ENCODE measurements at regions not wholly inside any gene's neighbourhood (a gene's known extent, or its start where the extent isn't known, plus 50 kb on each side); places are given as distances from the start of the nearest gene placed in this dataset.

- Histone ChIP-seq H3K9me3 (ENCODE audit: low read length) (no peaks in the 10 kb centered on the region), H3K27ac (ENCODE audit: low read length) (no peak overlapping the region), H2AFZ (ENCODE audit: low read length) (no peak overlapping the region), H3K4me2 (ENCODE audit: low read depth, low read length, poor library complexity, severe bottlenecking) (no peak overlapping the region), H3K27me3 (ENCODE audit: low read length) (no peaks in the 10 kb centered on the region), H4K20me1 (ENCODE audit: insufficient read depth, low read depth, low read length) (no peaks in the 10 kb centered on the region), H3K9me2 (replicated peaks; ENCODE audit: insufficient read depth, low read length) (no peaks in the 10 kb centered on the region), H3K4me3 (ENCODE audit: low read length) (no peak overlapping the region), H3K9ac (ENCODE audit: low read length) (no peak overlapping the region), H3K79me2 (ENCODE audit: low read length) (no peaks in the 10 kb centered on the region), H3K36me3 (ENCODE audit: insufficient read depth, low read length) (no peaks in the 10 kb centered on the region), H3K4me1 (ENCODE audit: low read length) (no peaks in the 10 kb centered on the region)
- DNase-seq: peak; percentile 72
Measured at GRCh38 chr1:108049178-108049819, 84.3 kb upstream of the VAV3 start.

- no peak overlapping the region for H2AFZ ChIP-seq (ENCODE audit: low read length)
- H3K4me1 ChIP-seq (ENCODE audit: low read length): peaks cover 6% of the 10 kb centered on the region
- H3K4me2 ChIP-seq (ENCODE audit: low read depth, low read length, poor library complexity, severe bottlenecking): no peak overlapping the region
- no peak for DNase-seq
- no peaks in the 10 kb centered on the region for H3K36me3 ChIP-seq (ENCODE audit: insufficient read depth, low read length)
- H3K9me3 ChIP-seq (ENCODE audit: low read length): no peaks in the 10 kb centered on the region
- no peak overlapping the region for H3K4me3 ChIP-seq (ENCODE audit: low read length)
- H3K9ac ChIP-seq (ENCODE audit: low read length): no peak overlapping the region
- H3K79me2 ChIP-seq (ENCODE audit: low read length): no peaks in the 10 kb centered on the region
- no peaks in the 10 kb centered on the region for H3K27me3 ChIP-seq (ENCODE audit: low read length)
- no peaks in the 10 kb centered on the region for H3K9me2 ChIP-seq (replicated peaks; ENCODE audit: insufficient read depth, low read length)
- H3K27ac ChIP-seq (ENCODE audit: low read length): no peak overlapping the region
- H4K20me1 ChIP-seq (ENCODE audit: insufficient read depth, low read depth, low read length): no peaks in the 10 kb centered on the region
Measured at GRCh38 chr1:108048301-108049177, 83.6 kb upstream of the VAV3 start.

- Histone ChIP-seq H3K9ac (ENCODE audit: low read length) (no peak overlapping the region), H3K36me3 (ENCODE audit: insufficient read depth, low read length) (no peaks in the 10 kb centered on the region), H4K20me1 (ENCODE audit: insufficient read depth, low read depth, low read length) (no peaks in the 10 kb centered on the region), H3K27me3 (ENCODE audit: low read length) (no peaks in the 10 kb centered on the region), H3K27ac (ENCODE audit: low read length) (no peak overlapping the region), H3K9me2 (replicated peaks; ENCODE audit: insufficient read depth, low read length) (no peaks in the 10 kb centered on the region), H3K4me2 (ENCODE audit: low read depth, low read length, poor library complexity, severe bottlenecking) (no peak overlapping the region), H3K9me3 (ENCODE audit: low read length) (no peaks in the 10 kb centered on the region), H3K4me1 (ENCODE audit: low read length) (peaks cover 9% of the 10 kb centered on the region), H3K79me2 (ENCODE audit: low read length) (no peaks in the 10 kb centered on the region), H3K4me3 (ENCODE audit: low read length) (no peak overlapping the region), H2AFZ (ENCODE audit: low read length) (no peak overlapping the region)
- no peak for DNase-seq
Measured at GRCh38 chr1:108047085-108047484, 82.1 kb upstream of the VAV3 start.

- Histone ChIP-seq H4K20me1 (ENCODE audit: insufficient read depth, low read depth, low read length) (no peaks in the 10 kb centered on the region), H3K36me3 (ENCODE audit: insufficient read depth, low read length) (no peaks in the 10 kb centered on the region), H3K9me3 (ENCODE audit: low read length) (no peaks in the 10 kb centered on the region), H3K27me3 (ENCODE audit: low read length) (no peaks in the 10 kb centered on the region), H3K9ac (ENCODE audit: low read length) (no peak overlapping the region), H3K4me3 (ENCODE audit: low read length) (no peak overlapping the region), H2AFZ (ENCODE audit: low read length) (no peak overlapping the region), H3K4me2 (ENCODE audit: low read depth, low read length, poor library complexity, severe bottlenecking) (no peak overlapping the region), H3K27ac (ENCODE audit: low read length) (no peak overlapping the region), H3K9me2 (replicated peaks; ENCODE audit: insufficient read depth, low read length) (no peaks in the 10 kb centered on the region), H3K4me1 (ENCODE audit: low read length) (peaks cover 18% of the 10 kb centered on the region), H3K79me2 (ENCODE audit: low read length) (no peaks in the 10 kb centered on the region)
- no peak for DNase-seq
Measured at GRCh38 chr1:108046026-108046425, 81.0 kb upstream of the VAV3 start.

- Histone ChIP-seq H3K4me1 (ENCODE audit: low read length) (peaks cover 18% of the 10 kb centered on the region), H3K27ac (ENCODE audit: low read length) (no peak overlapping the region)
Measured at GRCh38 chr1:108045460-108045859, 80.5 kb upstream of the VAV3 start.

GRCh38 chr1:108044318-108044717, 79.3 kb upstream of the VAV3 start:
- H3K4me2 ChIP-seq (ENCODE audit: low read depth, low read length, poor library complexity, severe bottlenecking): no peak overlapping the region

More at GRCh38 chr1:108045460-108045859, 80.5 kb upstream of the VAV3 start:
- Histone ChIP-seq H3K9ac (ENCODE audit: low read length) (no peak overlapping the region), H3K79me2 (ENCODE audit: low read length) (no peaks in the 10 kb centered on the region), H3K4me3 (ENCODE audit: low read length) (no peak overlapping the region), H3K4me2 (ENCODE audit: low read depth, low read length, poor library complexity, severe bottlenecking) (no peak overlapping the region), H4K20me1 (ENCODE audit: insufficient read depth, low read depth, low read length) (no peaks in the 10 kb centered on the region), H3K36me3 (ENCODE audit: insufficient read depth, low read length) (no peaks in the 10 kb centered on the region), H3K27me3 (ENCODE audit: low read length) (no peaks in the 10 kb centered on the region), H2AFZ (ENCODE audit: low read length) (no peak overlapping the region), H3K9me2 (replicated peaks; ENCODE audit: insufficient read depth, low read length) (no peaks in the 10 kb centered on the region), H3K9me3 (ENCODE audit: low read length) (no peaks in the 10 kb centered on the region)
- no peak for DNase-seq

GRCh38 chr1:108043707-108044106, 78.7 kb upstream of the VAV3 start:
- no peak overlapping the region for H3K9ac ChIP-seq (ENCODE audit: low read length)
- H4K20me1 ChIP-seq (ENCODE audit: insufficient read depth, low read depth, low read length): no peaks in the 10 kb centered on the region
- no peaks in the 10 kb centered on the region for H3K9me2 ChIP-seq (replicated peaks; ENCODE audit: insufficient read depth, low read length)
- H3K27me3 ChIP-seq (ENCODE audit: low read length): no peaks in the 10 kb centered on the region
- H3K79me2 ChIP-seq (ENCODE audit: low read length): no peaks in the 10 kb centered on the region
- H2AFZ ChIP-seq (ENCODE audit: low read length): peak overlapping the region; percentile 66
- no peak overlapping the region for H3K4me3 ChIP-seq (ENCODE audit: low read length)
- H3K4me2 ChIP-seq (ENCODE audit: low read depth, low read length, poor library complexity, severe bottlenecking): no peak overlapping the region
- H3K36me3 ChIP-seq (ENCODE audit: insufficient read depth, low read length): no peaks in the 10 kb centered on the region
- H3K27ac ChIP-seq (ENCODE audit: low read length): no peak overlapping the region
- H3K4me1 ChIP-seq (ENCODE audit: low read length): peaks cover 18% of the 10 kb centered on the region
- H3K9me3 ChIP-seq (ENCODE audit: low read length): no peaks in the 10 kb centered on the region
- DNase-seq: peak; percentile 85

More at GRCh38 chr1:108044318-108044717, 79.3 kb upstream of the VAV3 start:
- DNase-seq: no peak
- Histone ChIP-seq H2AFZ (ENCODE audit: low read length) (peak overlapping the region; percentile 66; the same call in 1 of the 2 replicates), H3K27me3 (ENCODE audit: low read length) (no peaks in the 10 kb centered on the region), H3K36me3 (ENCODE audit: insufficient read depth, low read length) (no peaks in the 10 kb centered on the region), H3K9me3 (ENCODE audit: low read length) (no peaks in the 10 kb centered on the region), H3K27ac (ENCODE audit: low read length) (no peak overlapping the region), H3K9ac (ENCODE audit: low read length) (no peak overlapping the region), H3K4me3 (ENCODE audit: low read length) (no peak overlapping the region), H3K9me2 (replicated peaks; ENCODE audit: insufficient read depth, low read length) (no peaks in the 10 kb centered on the region), H4K20me1 (ENCODE audit: insufficient read depth, low read depth, low read length) (no peaks in the 10 kb centered on the region), H3K79me2 (ENCODE audit: low read length) (no peaks in the 10 kb centered on the region), H3K4me1 (ENCODE audit: low read length) (peaks cover 18% of the 10 kb centered on the region)

- no peak for DNase-seq
- H3K4me2 ChIP-seq (ENCODE audit: low read depth, low read length, poor library complexity, severe bottlenecking): no peak overlapping the region
- H3K27ac ChIP-seq (ENCODE audit: low read length): no peak overlapping the region
- H4K20me1 ChIP-seq (ENCODE audit: insufficient read depth, low read depth, low read length): no peaks in the 10 kb centered on the region
- H3K4me3 ChIP-seq (ENCODE audit: low read length): no peak overlapping the region
- no peaks in the 10 kb centered on the region for H3K79me2 ChIP-seq (ENCODE audit: low read length)
- H3K9ac ChIP-seq (ENCODE audit: low read length): no peak overlapping the region
- no peaks in the 10 kb centered on the region for H3K36me3 ChIP-seq (ENCODE audit: insufficient read depth, low read length)
- no peaks in the 10 kb centered on the region for H3K9me2 ChIP-seq (replicated peaks; ENCODE audit: insufficient read depth, low read length)
- H3K27me3 ChIP-seq (ENCODE audit: low read length): no peaks in the 10 kb centered on the region
- no peak overlapping the region for H2AFZ ChIP-seq (ENCODE audit: low read length)
- peaks cover 18% of the 10 kb centered on the region for H3K4me1 ChIP-seq (ENCODE audit: low read length)
- H3K9me3 ChIP-seq (ENCODE audit: low read length): no peaks in the 10 kb centered on the region
Measured at GRCh38 chr1:108042610-108043009, 77.6 kb upstream of the VAV3 start.
